ENCODE measurements at regions not wholly inside any gene's neighbourhood (a gene's known extent, or its start where the extent isn't known, plus 50 kb on each side); places are given as distances from the start of the nearest gene placed in this dataset.

GRCh38 chr18:46405832-46406538 is 251.0 kb downstream of the LOXHD1 start:
- TF ChIP-seq CTCF (conservative IDR thresholded peaks at IDR 0.05) = no peak
- 85 to 100% methylated on average over 4 to 9 of the region's 9 CpGs for WGBS, 2 experiments (ENCODE audit: insufficient coverage in 1 of 2, insufficient read length in 1 of 2)
- Histone ChIP-seq H3K9ac (ENCODE audit: extremely low read depth, low read length, poor library complexity, severe bottlenecking) (no peak overlapping the region), H3K36me3 (ENCODE audit: control insufficient read depth, insufficient read depth, low read length) (no peaks in the 10 kb centered on the region), H3K27ac (ENCODE audit: low read depth, low read length) (no peak overlapping the region), H3K9me3 (ENCODE audit: control insufficient read depth, low read length) (no peaks in the 10 kb centered on the region), H3K27me3 (ENCODE audit: control insufficient read depth, insufficient read depth, low read length, poor library complexity, severe bottlenecking) (peaks cover 9% of the 10 kb centered on the region), H3K4me1 (ENCODE audit: control insufficient read depth, insufficient read depth, low read length) (peaks cover 19% of the 10 kb centered on the region), H3K4me3 (ENCODE audit: low read length) (no peak overlapping the region)
- peaks cover 38% of the 10 kb centered on the region for H3K27me3 Mint-ChIP-seq (ENCODE audit: insufficient read depth)
- no peak overlapping the region for H3K27ac Mint-ChIP-seq
- no peak for DNase-seq
- no peaks in the 10 kb centered on the region for H3K36me3 Mint-ChIP-seq (ENCODE audit: low read depth)
- H3K9me3 Mint-ChIP-seq = no peaks in the 10 kb centered on the region
- H3K4me1 Mint-ChIP-seq = peaks cover 26% of the 10 kb centered on the region
- no peak overlapping the region for H3K4me3 Mint-ChIP-seq

- Histone ChIP-seq H3K4me3 (ENCODE audit: low read length) (no peak overlapping the region), H3K36me3 (ENCODE audit: control insufficient read depth, insufficient read depth, low read length) (no peaks in the 10 kb centered on the region), H3K27ac (ENCODE audit: low read depth, low read length) (no peak overlapping the region), H3K27me3 (ENCODE audit: control insufficient read depth, insufficient read depth, low read length, poor library complexity, severe bottlenecking) (peaks cover 9% of the 10 kb centered on the region), H3K9me3 (ENCODE audit: control insufficient read depth, low read length) (no peaks in the 10 kb centered on the region), H3K4me1 (ENCODE audit: control insufficient read depth, insufficient read depth, low read length) (peaks cover 23% of the 10 kb centered on the region), H3K9ac (ENCODE audit: extremely low read depth, low read length, poor library complexity, severe bottlenecking) (no peak overlapping the region)
- Mint-ChIP-seq H3K27me3 (ENCODE audit: insufficient read depth) (peaks cover 38% of the 10 kb centered on the region), H3K27ac (no peak overlapping the region), H3K9me3 (no peaks in the 10 kb centered on the region), H3K4me3 (no peak overlapping the region), H3K4me1 (peaks cover 32% of the 10 kb centered on the region), H3K36me3 (ENCODE audit: low read depth) (no peaks in the 10 kb centered on the region)
- DNase-seq = no peak
- no peak for TF ChIP-seq CTCF (conservative IDR thresholded peaks at IDR 0.05)
- WGBS, 2 experiments (ENCODE audit: insufficient coverage in 1 of 2, insufficient read length in 1 of 2) = 84% methylated on average over 4 of the region's 4 CpGs; no CpG with 5 or more reads in 1 of the 2 experiments
Observed at GRCh38 chr18:46406539-46406932, 250.5 kb downstream of the LOXHD1 start.

GRCh38 chr18:46407486-46408166 is 249.4 kb downstream of the LOXHD1 start:
- Mint-ChIP-seq H3K4me3 (no peak overlapping the region), H3K36me3 (ENCODE audit: low read depth) (no peaks in the 10 kb centered on the region)
- 93% methylated on average over 5 to 6 of the region's 6 CpGs for WGBS, 2 experiments (ENCODE audit: insufficient coverage in 1 of 2, insufficient read length in 1 of 2)

More at GRCh38 chr18:46407486-46408166, 249.4 kb downstream of the LOXHD1 start:
- no peak overlapping the region for H3K4me3 ChIP-seq (ENCODE audit: low read length)
- no peak overlapping the region for H3K9ac ChIP-seq (ENCODE audit: extremely low read depth, low read length, poor library complexity, severe bottlenecking)
- H3K27ac ChIP-seq (ENCODE audit: low read depth, low read length) = no peak overlapping the region
- no peak overlapping the region for H3K27ac Mint-ChIP-seq
- H3K4me1 Mint-ChIP-seq = peaks cover 43% of the 10 kb centered on the region
- no peaks in the 10 kb centered on the region for H3K9me3 ChIP-seq (ENCODE audit: control insufficient read depth, low read length)
- peaks cover 38% of the 10 kb centered on the region for H3K27me3 Mint-ChIP-seq (ENCODE audit: insufficient read depth)
- TF ChIP-seq CTCF (conservative IDR thresholded peaks at IDR 0.05) = no peak
- no peaks in the 10 kb centered on the region for H3K36me3 ChIP-seq (ENCODE audit: control insufficient read depth, insufficient read depth, low read length)
- H3K9me3 Mint-ChIP-seq = no peaks in the 10 kb centered on the region
- H3K4me1 ChIP-seq (ENCODE audit: control insufficient read depth, insufficient read depth, low read length) = peaks cover 33% of the 10 kb centered on the region
- H3K27me3 ChIP-seq (ENCODE audit: control insufficient read depth, insufficient read depth, low read length, poor library complexity, severe bottlenecking) = peaks cover 9% of the 10 kb centered on the region
- no peak for DNase-seq
